ENCODE measurements at regions not wholly inside any gene's neighbourhood (a gene's known extent, or its start where the extent isn't known, plus 50 kb on each side); places are given as distances from the start of the nearest gene placed in this dataset.

DNA sequence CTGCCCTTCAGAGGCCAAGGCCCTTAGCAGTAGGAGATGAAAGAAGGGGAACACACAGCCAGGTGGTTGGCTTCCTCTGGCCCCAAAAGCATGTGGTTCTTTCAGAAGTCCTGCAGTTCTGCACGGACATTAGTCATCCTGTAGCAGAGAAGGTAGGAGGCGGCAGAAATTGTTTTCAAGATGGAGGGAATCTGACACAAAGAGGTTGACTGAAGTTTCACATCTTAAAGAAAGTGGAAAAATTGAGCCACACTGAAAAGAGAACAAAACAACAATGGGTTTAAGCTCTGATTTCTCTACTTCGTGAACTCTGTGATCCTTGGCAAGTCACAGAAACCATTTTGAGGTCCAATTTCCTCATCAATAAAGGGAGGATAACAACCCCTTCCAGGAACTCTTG is 125.3 kb upstream of the DNAH14 start:
- TF ChIP-seq, protein P1, sequence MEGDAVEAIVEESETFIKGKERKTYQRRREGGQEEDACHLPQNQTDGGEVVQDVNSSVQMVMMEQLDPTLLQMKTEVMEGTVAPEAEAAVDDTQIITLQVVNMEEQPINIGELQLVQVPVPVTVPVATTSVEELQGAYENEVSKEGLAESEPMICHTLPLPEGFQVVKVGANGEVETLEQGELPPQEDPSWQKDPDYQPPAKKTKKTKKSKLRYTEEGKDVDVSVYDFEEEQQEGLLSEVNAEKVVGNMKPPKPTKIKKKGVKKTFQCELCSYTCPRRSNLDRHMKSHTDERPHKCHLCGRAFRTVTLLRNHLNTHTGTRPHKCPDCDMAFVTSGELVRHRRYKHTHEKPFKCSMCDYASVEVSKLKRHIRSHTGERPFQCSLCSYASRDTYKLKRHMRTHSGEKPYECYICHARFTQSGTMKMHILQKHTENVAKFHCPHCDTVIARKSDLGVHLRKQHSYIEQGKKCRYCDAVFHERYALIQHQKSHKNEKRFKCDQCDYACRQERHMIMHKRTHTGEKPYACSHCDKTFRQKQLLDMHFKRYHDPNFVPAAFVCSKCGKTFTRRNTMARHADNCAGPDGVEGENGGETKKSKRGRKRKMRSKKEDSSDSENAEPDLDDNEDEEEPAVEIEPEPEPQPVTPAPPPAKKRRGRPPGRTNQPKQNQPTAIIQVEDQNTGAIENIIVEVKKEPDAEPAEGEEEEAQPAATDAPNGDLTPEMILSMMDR (IDR thresholded peaks at IDR 0.05; ENCODE audit: control insufficient read depth, extremely low read depth, insufficient read depth) = no peak
- H3K4me3 ChIP-seq (ENCODE audit: low read depth, low read length) = no peak overlapping the region
- no peak for DNase-seq (ENCODE audit: low read depth)

DNA sequence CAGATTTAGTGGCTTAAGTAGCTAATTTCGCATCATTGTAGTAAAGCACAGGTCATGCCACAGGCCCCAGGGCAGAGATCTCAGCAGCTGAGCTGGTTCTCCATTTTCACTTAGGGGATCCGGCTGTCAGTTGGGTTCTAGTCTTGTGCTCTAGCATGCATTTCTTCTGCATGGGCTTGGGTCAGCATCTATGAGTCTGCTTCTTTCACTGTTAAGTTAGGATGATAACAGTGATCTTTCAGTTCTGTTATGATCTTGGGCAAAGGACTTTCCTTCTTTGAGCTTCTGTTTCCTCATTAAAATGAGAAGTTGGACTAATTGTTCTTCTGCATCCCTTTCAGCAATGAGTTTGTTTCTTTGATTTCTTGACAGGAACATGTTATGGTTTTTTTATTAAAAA is 123.6 kb upstream of the DNAH14 start:
- TF ChIP-seq, protein P1 (IDR thresholded peaks at IDR 0.05; ENCODE audit: control insufficient read depth, extremely low read depth, insufficient read depth) = no peak
- DNase-seq (ENCODE audit: low read depth) = no peak
- H3K4me3 ChIP-seq (ENCODE audit: low read depth, low read length) = no peak overlapping the region

DNA sequence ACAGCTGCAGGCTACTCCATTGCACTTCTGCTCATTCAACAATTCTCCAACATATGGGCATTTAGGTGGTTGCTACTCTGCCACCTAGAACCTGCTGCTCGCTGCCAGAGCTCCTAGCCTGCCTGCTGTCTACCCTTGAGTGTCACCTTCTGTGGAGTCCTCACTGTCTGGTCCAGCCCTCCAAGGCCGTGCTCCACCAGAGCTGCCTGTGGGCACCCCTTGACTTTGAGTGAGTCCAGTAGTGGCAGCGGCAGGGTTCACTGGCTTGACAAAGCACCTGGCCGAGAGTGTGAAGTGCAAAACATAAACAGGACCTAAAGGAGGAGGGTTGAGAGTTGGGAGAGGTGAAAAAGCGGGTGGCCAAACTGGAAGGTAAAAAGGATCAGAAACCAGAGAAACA is 120.3 kb upstream of the DNAH14 start:
- TF ChIP-seq, protein P1 (IDR thresholded peaks at IDR 0.05; ENCODE audit: control insufficient read depth, extremely low read depth, insufficient read depth) = no peak
- no peak for DNase-seq (ENCODE audit: low read depth)
- no peak overlapping the region for H3K4me3 ChIP-seq (ENCODE audit: low read depth, low read length)

DNA sequence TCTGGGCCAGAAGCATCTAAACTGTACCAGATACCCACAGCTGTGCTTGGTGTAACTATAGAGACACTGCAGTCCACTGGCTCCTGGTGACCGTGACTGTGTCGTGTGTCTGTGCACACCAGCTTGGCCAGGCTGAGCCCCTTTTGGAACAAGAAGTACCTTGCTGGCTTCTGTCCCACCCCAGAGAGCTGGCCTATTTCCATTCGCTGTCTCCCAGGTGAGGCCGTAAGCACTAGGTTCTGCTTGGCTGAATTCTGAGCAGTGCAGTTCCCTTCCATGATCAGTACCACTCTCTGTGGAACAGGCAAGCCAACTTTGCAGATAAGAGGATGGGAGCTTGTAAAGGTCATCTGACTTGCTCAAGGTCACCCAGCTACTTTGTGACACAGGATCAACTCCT is 119.9 kb upstream of the DNAH14 start:
- no peak overlapping the region for H3K4me3 ChIP-seq (ENCODE audit: low read depth, low read length)
- no peak for DNase-seq (ENCODE audit: low read depth)
- TF ChIP-seq, protein P1 (IDR thresholded peaks at IDR 0.05; ENCODE audit: control insufficient read depth, extremely low read depth, insufficient read depth) = no peak

DNA sequence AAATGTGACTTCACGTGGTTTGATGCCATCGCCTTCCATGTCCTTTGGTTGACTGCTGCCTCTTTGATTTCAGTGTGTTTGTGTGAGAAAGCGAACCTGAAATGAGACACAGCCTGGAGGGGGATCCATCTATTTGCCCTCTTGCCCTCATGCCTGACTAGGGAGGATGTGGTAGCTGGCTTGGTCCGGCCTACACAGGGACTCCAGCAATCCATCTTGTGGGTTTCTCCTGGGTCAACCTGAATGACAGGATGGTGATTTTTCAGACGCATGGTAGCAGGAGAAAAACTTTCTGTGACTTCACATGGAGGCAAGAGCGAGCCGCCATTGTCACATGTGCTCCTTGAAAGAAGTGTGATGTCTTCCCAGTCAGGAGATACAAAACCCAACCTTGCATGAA is 117.9 kb upstream of the DNAH14 start:
- no peak for DNase-seq (ENCODE audit: low read depth)
- H3K4me3 ChIP-seq (ENCODE audit: low read depth, low read length) = no peak overlapping the region
- TF ChIP-seq, protein P1 (IDR thresholded peaks at IDR 0.05; ENCODE audit: control insufficient read depth, extremely low read depth, insufficient read depth) = no peak

DNA sequence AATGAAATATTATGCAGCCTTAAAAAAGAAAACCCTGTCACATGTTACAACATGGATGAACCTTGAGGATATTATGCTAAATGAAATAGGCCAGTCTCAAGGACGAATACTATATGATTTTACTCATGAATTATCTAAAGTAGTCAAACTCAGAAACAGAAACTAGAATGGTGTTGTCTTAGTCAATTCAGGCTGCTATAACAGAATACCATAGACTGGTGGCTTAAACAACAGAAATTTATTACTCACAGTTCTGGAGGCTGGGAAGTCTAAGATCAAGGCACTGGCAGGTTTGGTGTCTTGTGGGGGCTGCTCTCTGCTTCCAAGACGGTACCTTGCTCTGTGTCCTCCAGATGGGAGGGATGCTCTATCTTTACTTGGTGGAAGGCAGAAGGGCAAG is 113.8 kb upstream of the DNAH14 start:
- H3K4me3 ChIP-seq (ENCODE audit: low read depth, low read length) = no peak overlapping the region
- TF ChIP-seq, protein P1 (IDR thresholded peaks at IDR 0.05; ENCODE audit: control insufficient read depth, extremely low read depth, insufficient read depth) = no peak
- no peak for DNase-seq (ENCODE audit: low read depth)

DNA sequence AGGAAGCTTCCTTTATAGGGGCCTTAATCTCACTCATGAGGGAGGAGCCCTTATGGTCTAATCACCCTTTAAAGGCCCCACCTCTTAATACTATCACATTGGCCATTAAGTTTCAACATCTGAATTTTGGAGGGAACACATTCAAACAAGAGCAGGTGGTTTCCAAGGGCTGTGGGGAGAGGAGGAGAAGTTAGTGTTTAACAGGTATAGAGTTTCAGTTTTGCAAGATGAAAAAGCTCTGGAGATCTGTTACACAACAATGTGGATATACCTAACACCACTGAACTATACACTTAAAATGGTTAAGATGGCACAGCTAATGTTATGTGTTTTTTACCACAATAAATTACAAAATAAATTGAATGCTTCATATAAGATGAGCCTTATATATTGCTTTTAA is 113.4 kb upstream of the DNAH14 start:
- TF ChIP-seq, protein P1 (IDR thresholded peaks at IDR 0.05; ENCODE audit: control insufficient read depth, extremely low read depth, insufficient read depth) = no peak
- DNase-seq (ENCODE audit: low read depth) = no peak
- H3K4me3 ChIP-seq (ENCODE audit: low read depth, low read length) = no peak overlapping the region

Data from LNCaP clone FGC (cell line).